Sigmoid colon (tissue), 6 donors: ENCODE measurements at regions not wholly inside any gene's neighbourhood (a gene's known extent, or its start where the extent isn't known, plus 50 kb on each side); places are given as distances from the start of the nearest gene placed in this dataset.
"Not testable (repeated sequence)": the region's sequence is repeated elsewhere in the genome, so short reads cannot be mapped to it uniquely, and the experiment has no call there.

Experiments
- DNase-seq: peaks from one replicate; pipeline ENCODE4 v3.0.0-alpha.2; 2019
- H3K27ac ChIP-seq, 4 donors: fragments of 200-600 bp; sonication (generic); one replicate each; pipeline ENCODE4 v1.5.1; 2016 to 2019; ENCODE audit warnings: mild to moderate bottlenecking in 1 of 4
- H3K27me3 ChIP-seq, 3 donors: fragments of 200-600 bp; sonication (generic); one replicate each; pipeline ENCODE4 v1.5.1; 2019; ENCODE audit warnings: mild to moderate bottlenecking in 1 of 3
- H3K36me3 ChIP-seq, 4 donors: fragments of 200-600 bp; sonication (generic); one replicate each; pipeline ENCODE4 v1.5.1; 2016 to 2019
- H3K4me1 ChIP-seq, 4 donors: fragments of 200-600 bp; sonication (generic); one replicate each; pipeline ENCODE4 v1.5.1; 2017 to 2019
- H3K4me3 ChIP-seq, 4 donors: fragments of 200-600 bp; sonication (generic); one replicate each; pipeline ENCODE4 v1.5.1; 2017 to 2019; ENCODE audit warnings: mild to moderate bottlenecking in 2 of 4, moderate library complexity in 1 of 4
- H3K9me3 ChIP-seq, 4 donors: fragments of 200-600 bp in 3 of 4; sonication (generic) in 3 of 4; one replicate each; pipeline versions ENCODE4 v1.5.1 to v1.6.1; 2013 to 2019
- CTCF ChIP-seq, 4 experiments: fragments of 450-650 bp in 3 of 4; fragments of 200-600 bp in 1 of 4; IDR thresholded peaks; one replicate each; pipeline ENCODE4 v1.5.1; 2016 to 2019; ENCODE audit warnings: antibody characterized with exemption in 4 of 4, mild to moderate bottlenecking in 3 of 4, moderate library complexity in 2 of 4
- EP300 ChIP-seq, 4 donors: sonication (generic); formaldehyde crosslinking; IDR thresholded peaks; one replicate each; pipeline ENCODE4 v1.6.1; 2017; ENCODE audit warnings: antibody characterized with exemption in 4 of 4
- POLR2A ChIP-seq, 2 donors: fragments of 450-650 bp; IDR thresholded peaks; one replicate each; pipeline ENCODE4 v1.6.1; 2016; ENCODE audit warnings: antibody characterized with exemption in 2 of 2, mild to moderate bottlenecking in 2 of 2, moderate library complexity in 2 of 2
- POLR2AphosphoS5 ChIP-seq, 4 donors: sonication (generic); formaldehyde crosslinking; IDR thresholded peaks; one replicate each; pipeline ENCODE4 v1.6.1; 2017; ENCODE audit warnings: antibody characterized with exemption in 4 of 4
- WGBS, 2 donors: extraction: QIAGEN DNeasy Blood & Tissue Kit; methylation state at CpG; one replicate each; pipeline ENCODE4 v1.1.7; 2013; 5-methylcytosine and 5-hydroxymethylcytosine counted together
- intact Hi-C: fragments of 100-400 bp; cut with DNase I; formaldehyde crosslinking; loops from one replicate; pipeline ENCODE4 v1.15.1; 2023
- donor health status: healthy with polysubstance abuse.
- donor health status: healthy.

GRCh38 chr14:78010688-78011087 is 159.5 kb upstream of the NRXN3 start:
- no peak for DNase-seq
- Histone ChIP-seq H3K27ac (no peak overlapping the region), H3K27me3 (no peaks in the 10 kb centered on the region), H3K4me1 (no peaks in the 10 kb centered on the region), H3K9me3 (no peaks in the 10 kb centered on the region), H3K4me3 (no peak overlapping the region), H3K36me3 (no peaks in the 10 kb centered on the region)
- WGBS, 2 donors = 75 to 77% methylated on average over 4 of the region's 4 CpGs
- no peak for TF ChIP-seq EP300 (IDR thresholded peaks at IDR 0.05)
- TF ChIP-seq POLR2A (IDR thresholded peaks at IDR 0.05) = no peak
- TF ChIP-seq CTCF (IDR thresholded peaks at IDR 0.05) = no peak
- no peak for TF ChIP-seq POLR2AphosphoS5 (IDR thresholded peaks at IDR 0.05)
- intact Hi-C loops = no loop called here

- H3K4me1 ChIP-seq, H3K27me3 ChIP-seq, intact Hi-C loops, H3K27ac ChIP-seq, H3K9me3 ChIP-seq, DNase-seq, H3K36me3 ChIP-seq, H3K4me3 ChIP-seq: not testable (repeated sequence)
- WGBS, 2 donors = 96 to 97% methylated on average over 22 of the region's 22 CpGs
These were observed 156.3 kb upstream of the NRXN3 start for GRCh38 chr14:78013911-78014310.

GRCh38 chr14:78016532-78016931 is 153.6 kb upstream of the NRXN3 start:
- no peaks in the 10 kb centered on the region for H3K36me3 ChIP-seq
- intact Hi-C loops = no loop called here
- TF ChIP-seq CTCF (IDR thresholded peaks at IDR 0.05) = no peak
- no peak for TF ChIP-seq POLR2A (IDR thresholded peaks at IDR 0.05)

GRCh38 chr14:78018283-78018682 is 151.9 kb upstream of the NRXN3 start:
- no peaks in the 10 kb centered on the region for H3K4me1 ChIP-seq
- TF ChIP-seq EP300 (IDR thresholded peaks at IDR 0.05) (no peak), POLR2A (IDR thresholded peaks at IDR 0.05) (no peak), POLR2AphosphoS5 (IDR thresholded peaks at IDR 0.05) (no peak), CTCF (IDR thresholded peaks at IDR 0.05) (no peak)
- intact Hi-C loops = no loop called here
- no peaks in the 10 kb centered on the region for H3K27me3 ChIP-seq
- 32 to 70% methylated on average over 2 of the region's 2 CpGs for WGBS, 2 donors
- no peaks in the 10 kb centered on the region for H3K36me3 ChIP-seq
- no peak for DNase-seq
- H3K4me3 ChIP-seq = no peak overlapping the region
- H3K9me3 ChIP-seq = no peaks in the 10 kb centered on the region
- no peak overlapping the region for H3K27ac ChIP-seq

More at GRCh38 chr14:78016532-78016931, 153.6 kb upstream of the NRXN3 start:
- Histone ChIP-seq H3K9me3 (no peaks in the 10 kb centered on the region), H3K27me3 (no peaks in the 10 kb centered on the region), H3K27ac (no peak overlapping the region), H3K4me3 (no peak overlapping the region), H3K4me1 (no peaks in the 10 kb centered on the region)
- WGBS, 2 donors = 65 to 77% methylated on average over 2 of the region's 2 CpGs
- DNase-seq = no peak

GRCh38 chr14:78022059-78022458 is 148.1 kb upstream of the NRXN3 start:
- Histone ChIP-seq H3K27me3 (no peaks in the 10 kb centered on the region), H3K27ac (no peak overlapping the region), H3K4me1 (no peaks in the 10 kb centered on the region), H3K4me3 (no peak overlapping the region), H3K9me3 (no peaks in the 10 kb centered on the region), H3K36me3 (no peaks in the 10 kb centered on the region)
- 38 to 47% methylated on average over 5 of the region's 5 CpGs for WGBS, 2 donors
- intact Hi-C loops = no loop called here
- TF ChIP-seq CTCF (IDR thresholded peaks at IDR 0.05) = no peak
- TF ChIP-seq POLR2AphosphoS5 (IDR thresholded peaks at IDR 0.05) = no peak
- DNase-seq = no peak
